Activated T-helper 2 cell treated with anti-CD3 and anti-CD28 coated beads, Interferon-gamma antibody, Interleukin-2, Interleukin-4, amounts not matched to agents 10 μg/mL and 5 μg/mL and 100 μg/mL, durations not matched to agents 14 hours and 24 hours and 36 hours (primary cell): ENCODE measurements at regions not wholly inside any gene's neighbourhood (a gene's known extent, or its start where the extent isn't known, plus 50 kb on each side); places are given as distances from the start of the nearest gene placed in this dataset.

Experiments
- DNase-seq: peaks from one replicate; pipeline ENCODE4 v3.0.0; 2021; ENCODE audit warnings: low spot score
- H3K27ac Mint-ChIP-seq: one replicate; pipeline ENCODE4 v1.8.0; 2021; ENCODE audit warnings: mixed read lengths
- H3K27me3 Mint-ChIP-seq: one replicate; pipeline ENCODE4 v1.8.0; 2021; ENCODE audit warnings: low read depth, mixed read lengths
- H3K36me3 Mint-ChIP-seq: one replicate; pipeline ENCODE4 v1.8.0; 2021; ENCODE audit warnings: low read depth, mixed read lengths
- H3K4me1 Mint-ChIP-seq: one replicate; pipeline ENCODE4 v1.8.0; 2021; ENCODE audit warnings: low read depth, mixed read lengths
- H3K4me3 Mint-ChIP-seq: one replicate; pipeline ENCODE4 v1.8.0; 2021; ENCODE audit warnings: low read depth, mild to moderate bottlenecking, moderate library complexity, mixed read lengths
- H3K9me3 Mint-ChIP-seq: one replicate; pipeline ENCODE4 v1.8.0; 2021; ENCODE audit warnings: mixed read lengths
- intact Hi-C: fragments of 100-400 bp; cut with micrococcal nuclease; formaldehyde crosslinking; loops from one replicate; pipeline ENCODE4 v1.15.1; 2023

GRCh38 chr1:69284508-69284907 lies 283.2 kb upstream of the LRRC7 start:
- intact Hi-C loops: no loop called here
- Mint-ChIP-seq H3K9me3 (peaks cover 6% of the 10 kb centered on the region), H3K27me3 (no peaks in the 10 kb centered on the region), H3K4me1 (no peaks in the 10 kb centered on the region), H3K4me3 (no peak overlapping the region), H3K36me3 (no peaks in the 10 kb centered on the region), H3K27ac (no peak overlapping the region)
- no peak for DNase-seq

GRCh38 chr1:69288416-69288815 lies 279.3 kb upstream of the LRRC7 start:
- intact Hi-C loops: no loop called here
- peaks cover 6% of the 10 kb centered on the region for H3K9me3 Mint-ChIP-seq
- H3K4me1 Mint-ChIP-seq: no peaks in the 10 kb centered on the region
- DNase-seq: no peak
- no peak overlapping the region for H3K4me3 Mint-ChIP-seq
- no peaks in the 10 kb centered on the region for H3K27me3 Mint-ChIP-seq
- no peaks in the 10 kb centered on the region for H3K36me3 Mint-ChIP-seq
- H3K27ac Mint-ChIP-seq: no peak overlapping the region

GRCh38 chr1:69290291-69290690 lies 277.4 kb upstream of the LRRC7 start:
- H3K27ac Mint-ChIP-seq: no peak overlapping the region
- no peaks in the 10 kb centered on the region for H3K4me1 Mint-ChIP-seq
- peaks cover 6% of the 10 kb centered on the region for H3K9me3 Mint-ChIP-seq
- DNase-seq: no peak
- no peak overlapping the region for H3K4me3 Mint-ChIP-seq
- intact Hi-C loops: no loop called here
- H3K27me3 Mint-ChIP-seq: no peaks in the 10 kb centered on the region
- no peaks in the 10 kb centered on the region for H3K36me3 Mint-ChIP-seq

GRCh38 chr1:69291541-69291940 lies 276.2 kb upstream of the LRRC7 start:
- intact Hi-C loops: no loop called here
- no peak overlapping the region for H3K4me3 Mint-ChIP-seq
- no peaks in the 10 kb centered on the region for H3K4me1 Mint-ChIP-seq
- no peaks in the 10 kb centered on the region for H3K36me3 Mint-ChIP-seq
- H3K9me3 Mint-ChIP-seq: peaks cover 6% of the 10 kb centered on the region
- H3K27ac Mint-ChIP-seq: no peak overlapping the region
- no peaks in the 10 kb centered on the region for H3K27me3 Mint-ChIP-seq
- no peak for DNase-seq

GRCh38 chr1:69292833-69293232 lies 274.9 kb upstream of the LRRC7 start:
- Mint-ChIP-seq H3K4me3 (no peak overlapping the region), H3K9me3 (no peaks in the 10 kb centered on the region), H3K36me3 (no peaks in the 10 kb centered on the region), H3K27me3 (no peaks in the 10 kb centered on the region), H3K4me1 (no peaks in the 10 kb centered on the region), H3K27ac (no peak overlapping the region)
- no peak for DNase-seq
- intact Hi-C loops: no loop called here

GRCh38 chr1:69294171-69294570 lies 273.6 kb upstream of the LRRC7 start:
- no peak for DNase-seq
- no peak overlapping the region for H3K4me3 Mint-ChIP-seq
- H3K27ac Mint-ChIP-seq: no peak overlapping the region
- H3K9me3 Mint-ChIP-seq: no peaks in the 10 kb centered on the region
- no peaks in the 10 kb centered on the region for H3K36me3 Mint-ChIP-seq
- no peaks in the 10 kb centered on the region for H3K27me3 Mint-ChIP-seq
- intact Hi-C loops: no loop called here
- H3K4me1 Mint-ChIP-seq: no peaks in the 10 kb centered on the region

- H3K27me3 Mint-ChIP-seq: no peaks in the 10 kb centered on the region
- intact Hi-C loops: no loop called here
- no peak overlapping the region for H3K27ac Mint-ChIP-seq
- H3K36me3 Mint-ChIP-seq: no peaks in the 10 kb centered on the region
- DNase-seq: no peak
- no peak overlapping the region for H3K4me3 Mint-ChIP-seq
- no peaks in the 10 kb centered on the region for H3K9me3 Mint-ChIP-seq
- no peaks in the 10 kb centered on the region for H3K4me1 Mint-ChIP-seq
Observed at GRCh38 chr1:69295265-69295664, 272.5 kb upstream of the LRRC7 start.

- DNase-seq: no peak
- Mint-ChIP-seq H3K4me3 (no peak overlapping the region), H3K9me3 (peaks cover 14% of the 10 kb centered on the region), H3K27me3 (no peaks in the 10 kb centered on the region), H3K36me3 (no peaks in the 10 kb centered on the region), H3K27ac (no peak overlapping the region), H3K4me1 (no peaks in the 10 kb centered on the region)
- intact Hi-C loops: no loop called here
Observed at GRCh38 chr1:69305621-69306020, 262.1 kb upstream of the LRRC7 start.

GRCh38 chr1:69312055-69312732 lies 255.5 kb upstream of the LRRC7 start:
- intact Hi-C loops: no loop called here
- Mint-ChIP-seq H3K27ac (no peak overlapping the region), H3K4me3 (no peak overlapping the region), H3K9me3 (peaks cover 10% of the 10 kb centered on the region), H3K27me3 (no peaks in the 10 kb centered on the region), H3K36me3 (no peaks in the 10 kb centered on the region), H3K4me1 (no peaks in the 10 kb centered on the region)
- DNase-seq: no peak

GRCh38 chr1:69313118-69313517 lies 254.6 kb upstream of the LRRC7 start:
- intact Hi-C loops: no loop called here
- no peaks in the 10 kb centered on the region for H3K27me3 Mint-ChIP-seq
- H3K36me3 Mint-ChIP-seq: no peaks in the 10 kb centered on the region
- no peak overlapping the region for H3K27ac Mint-ChIP-seq
- no peak for DNase-seq
- no peaks in the 10 kb centered on the region for H3K4me1 Mint-ChIP-seq
- no peak overlapping the region for H3K4me3 Mint-ChIP-seq
- peaks cover 9% of the 10 kb centered on the region for H3K9me3 Mint-ChIP-seq

GRCh38 chr1:69315416-69315815 lies 252.3 kb upstream of the LRRC7 start:
- intact Hi-C loops: no loop called here
- Mint-ChIP-seq H3K36me3 (no peaks in the 10 kb centered on the region), H3K9me3 (peaks cover 9% of the 10 kb centered on the region), H3K27ac (no peak overlapping the region), H3K27me3 (no peaks in the 10 kb centered on the region), H3K4me1 (no peaks in the 10 kb centered on the region), H3K4me3 (no peak overlapping the region)
- DNase-seq: no peak

GRCh38 chr1:69315823-69316222 lies 251.9 kb upstream of the LRRC7 start:
- no peaks in the 10 kb centered on the region for H3K4me1 Mint-ChIP-seq
- no peak for DNase-seq
- no peaks in the 10 kb centered on the region for H3K36me3 Mint-ChIP-seq
- H3K27ac Mint-ChIP-seq: no peak overlapping the region
- H3K9me3 Mint-ChIP-seq: peaks cover 9% of the 10 kb centered on the region
- intact Hi-C loops: no loop called here
- no peaks in the 10 kb centered on the region for H3K27me3 Mint-ChIP-seq
- no peak overlapping the region for H3K4me3 Mint-ChIP-seq

GRCh38 chr1:69319287-69319686 lies 248.4 kb upstream of the LRRC7 start:
- H3K27me3 Mint-ChIP-seq: no peaks in the 10 kb centered on the region
- H3K4me1 Mint-ChIP-seq: no peaks in the 10 kb centered on the region
- peaks cover 7% of the 10 kb centered on the region for H3K9me3 Mint-ChIP-seq
- no peaks in the 10 kb centered on the region for H3K36me3 Mint-ChIP-seq
- DNase-seq: no peak
- no peak overlapping the region for H3K4me3 Mint-ChIP-seq
- no peak overlapping the region for H3K27ac Mint-ChIP-seq
- intact Hi-C loops: no loop called here

- no peak overlapping the region for H3K27ac Mint-ChIP-seq
- intact Hi-C loops: no loop called here
- H3K9me3 Mint-ChIP-seq: no peaks in the 10 kb centered on the region
- no peaks in the 10 kb centered on the region for H3K4me1 Mint-ChIP-seq
- H3K27me3 Mint-ChIP-seq: no peaks in the 10 kb centered on the region
- no peak for DNase-seq
- no peak overlapping the region for H3K4me3 Mint-ChIP-seq
- no peaks in the 10 kb centered on the region for H3K36me3 Mint-ChIP-seq
Observed at GRCh38 chr1:69320757-69321211, 246.9 kb upstream of the LRRC7 start.
